ENCODE measurements at regions not wholly inside any gene's neighbourhood (a gene's known extent, or its start where the extent isn't known, plus 50 kb on each side); places are given as distances from the start of the nearest gene placed in this dataset.

DNA sequence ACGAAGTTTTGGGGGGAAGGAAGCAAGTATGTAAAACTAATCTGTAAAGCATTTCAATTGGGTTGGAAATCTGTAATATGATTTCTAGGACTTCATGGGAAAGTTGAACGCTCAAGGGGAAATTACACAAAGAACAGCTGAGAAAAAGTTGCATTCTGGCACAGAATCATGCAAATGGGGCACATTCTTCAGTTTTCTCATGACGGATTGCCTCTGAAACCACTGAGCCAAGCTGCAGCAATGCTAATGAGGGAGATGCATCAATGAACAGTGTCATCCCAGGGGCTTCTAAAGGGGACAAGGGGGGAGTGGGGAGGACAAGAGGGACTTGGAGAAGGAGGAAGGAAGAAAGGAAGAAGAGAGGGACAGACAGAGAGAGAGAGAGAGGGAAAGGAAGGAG lies 291.4 kb upstream of the ATP11B start:
- TF ChIP-seq, protein P1, sequence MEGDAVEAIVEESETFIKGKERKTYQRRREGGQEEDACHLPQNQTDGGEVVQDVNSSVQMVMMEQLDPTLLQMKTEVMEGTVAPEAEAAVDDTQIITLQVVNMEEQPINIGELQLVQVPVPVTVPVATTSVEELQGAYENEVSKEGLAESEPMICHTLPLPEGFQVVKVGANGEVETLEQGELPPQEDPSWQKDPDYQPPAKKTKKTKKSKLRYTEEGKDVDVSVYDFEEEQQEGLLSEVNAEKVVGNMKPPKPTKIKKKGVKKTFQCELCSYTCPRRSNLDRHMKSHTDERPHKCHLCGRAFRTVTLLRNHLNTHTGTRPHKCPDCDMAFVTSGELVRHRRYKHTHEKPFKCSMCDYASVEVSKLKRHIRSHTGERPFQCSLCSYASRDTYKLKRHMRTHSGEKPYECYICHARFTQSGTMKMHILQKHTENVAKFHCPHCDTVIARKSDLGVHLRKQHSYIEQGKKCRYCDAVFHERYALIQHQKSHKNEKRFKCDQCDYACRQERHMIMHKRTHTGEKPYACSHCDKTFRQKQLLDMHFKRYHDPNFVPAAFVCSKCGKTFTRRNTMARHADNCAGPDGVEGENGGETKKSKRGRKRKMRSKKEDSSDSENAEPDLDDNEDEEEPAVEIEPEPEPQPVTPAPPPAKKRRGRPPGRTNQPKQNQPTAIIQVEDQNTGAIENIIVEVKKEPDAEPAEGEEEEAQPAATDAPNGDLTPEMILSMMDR (conservative IDR thresholded peaks at IDR 0.05; ENCODE audit: low read length): no peak
- no peak for TF ChIP-seq EZH2phosphoT487 (IDR thresholded peaks at IDR 0.05; ENCODE audit: borderline replicate concordance, low read depth, low read length)
